ENCODE measurements at regions not wholly inside any gene's neighbourhood (a gene's known extent, or its start where the extent isn't known, plus 50 kb on each side); places are given as distances from the start of the nearest gene placed in this dataset.

DNA sequence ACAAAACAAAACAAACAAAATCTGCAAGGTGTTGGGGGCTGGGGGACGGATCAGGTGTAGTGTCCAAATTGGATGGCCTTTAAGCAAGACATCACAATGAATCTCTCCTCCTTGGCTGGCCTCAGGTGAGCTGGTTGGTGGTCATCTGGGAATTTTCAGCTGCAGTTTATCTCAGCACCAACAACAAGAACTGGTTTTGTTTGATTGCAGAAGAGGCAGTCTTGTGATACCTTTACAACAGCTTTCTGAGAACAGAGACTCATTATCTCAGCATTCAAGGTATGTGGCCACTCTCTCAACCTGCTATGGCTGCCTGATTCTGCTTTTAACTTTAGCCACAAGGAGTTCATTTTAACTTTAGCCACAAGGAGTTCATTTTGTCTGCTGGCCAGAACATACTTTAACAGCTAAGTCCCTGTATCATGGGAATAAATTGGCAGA, 1543.4 kb downstream of the EFNA5 start:
- TF ChIP-seq, protein P1, sequence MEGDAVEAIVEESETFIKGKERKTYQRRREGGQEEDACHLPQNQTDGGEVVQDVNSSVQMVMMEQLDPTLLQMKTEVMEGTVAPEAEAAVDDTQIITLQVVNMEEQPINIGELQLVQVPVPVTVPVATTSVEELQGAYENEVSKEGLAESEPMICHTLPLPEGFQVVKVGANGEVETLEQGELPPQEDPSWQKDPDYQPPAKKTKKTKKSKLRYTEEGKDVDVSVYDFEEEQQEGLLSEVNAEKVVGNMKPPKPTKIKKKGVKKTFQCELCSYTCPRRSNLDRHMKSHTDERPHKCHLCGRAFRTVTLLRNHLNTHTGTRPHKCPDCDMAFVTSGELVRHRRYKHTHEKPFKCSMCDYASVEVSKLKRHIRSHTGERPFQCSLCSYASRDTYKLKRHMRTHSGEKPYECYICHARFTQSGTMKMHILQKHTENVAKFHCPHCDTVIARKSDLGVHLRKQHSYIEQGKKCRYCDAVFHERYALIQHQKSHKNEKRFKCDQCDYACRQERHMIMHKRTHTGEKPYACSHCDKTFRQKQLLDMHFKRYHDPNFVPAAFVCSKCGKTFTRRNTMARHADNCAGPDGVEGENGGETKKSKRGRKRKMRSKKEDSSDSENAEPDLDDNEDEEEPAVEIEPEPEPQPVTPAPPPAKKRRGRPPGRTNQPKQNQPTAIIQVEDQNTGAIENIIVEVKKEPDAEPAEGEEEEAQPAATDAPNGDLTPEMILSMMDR (IDR thresholded peaks at IDR 0.05), result no peak
- TF ChIP-seq POLR2A (IDR thresholded peaks at IDR 0.05), result no peak
